ENCODE measurements at regions not wholly inside any gene's neighbourhood (a gene's known extent, or its start where the extent isn't known, plus 50 kb on each side); places are given as distances from the start of the nearest gene placed in this dataset.

DNA sequence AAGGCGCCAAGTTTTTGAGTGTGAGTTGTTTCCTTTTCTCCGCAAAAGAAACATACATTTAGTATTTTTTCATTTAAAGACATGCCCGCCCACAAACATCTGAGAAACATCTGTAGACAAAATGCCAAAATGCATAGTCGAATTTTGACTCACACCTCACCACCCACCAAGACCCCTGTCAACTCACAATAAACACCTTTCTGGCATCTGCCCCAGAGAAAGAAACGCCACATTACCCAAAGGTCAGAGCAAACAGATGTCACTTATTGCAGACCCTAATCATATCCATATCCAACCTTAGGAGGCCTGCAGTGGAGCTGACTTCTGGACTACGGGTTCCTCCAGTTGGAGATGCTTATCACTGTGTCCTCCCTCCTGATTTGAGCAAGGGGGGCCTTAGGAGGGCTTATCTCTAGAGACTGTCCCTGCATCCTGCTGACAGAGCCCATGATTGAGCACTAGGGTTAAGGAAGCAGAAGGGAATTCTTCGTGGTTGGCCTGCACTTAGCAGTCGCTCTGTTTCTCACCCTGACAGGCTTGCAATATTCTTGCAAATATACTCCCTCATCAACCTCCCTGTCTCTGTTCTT is 90.5 kb upstream of the TBX18 start:
- no peaks in the 10 kb centered on the region for H3K36me3 ChIP-seq
- H3K4me3 ChIP-seq = no peak overlapping the region
- TF ChIP-seq EP300 (IDR thresholded peaks at IDR 0.05) (no peak), POLR2AphosphoS5 (IDR thresholded peaks at IDR 0.05) (no peak), POLR2A (IDR thresholded peaks at IDR 0.05) (no peak)
- TF ChIP-seq, protein P1, sequence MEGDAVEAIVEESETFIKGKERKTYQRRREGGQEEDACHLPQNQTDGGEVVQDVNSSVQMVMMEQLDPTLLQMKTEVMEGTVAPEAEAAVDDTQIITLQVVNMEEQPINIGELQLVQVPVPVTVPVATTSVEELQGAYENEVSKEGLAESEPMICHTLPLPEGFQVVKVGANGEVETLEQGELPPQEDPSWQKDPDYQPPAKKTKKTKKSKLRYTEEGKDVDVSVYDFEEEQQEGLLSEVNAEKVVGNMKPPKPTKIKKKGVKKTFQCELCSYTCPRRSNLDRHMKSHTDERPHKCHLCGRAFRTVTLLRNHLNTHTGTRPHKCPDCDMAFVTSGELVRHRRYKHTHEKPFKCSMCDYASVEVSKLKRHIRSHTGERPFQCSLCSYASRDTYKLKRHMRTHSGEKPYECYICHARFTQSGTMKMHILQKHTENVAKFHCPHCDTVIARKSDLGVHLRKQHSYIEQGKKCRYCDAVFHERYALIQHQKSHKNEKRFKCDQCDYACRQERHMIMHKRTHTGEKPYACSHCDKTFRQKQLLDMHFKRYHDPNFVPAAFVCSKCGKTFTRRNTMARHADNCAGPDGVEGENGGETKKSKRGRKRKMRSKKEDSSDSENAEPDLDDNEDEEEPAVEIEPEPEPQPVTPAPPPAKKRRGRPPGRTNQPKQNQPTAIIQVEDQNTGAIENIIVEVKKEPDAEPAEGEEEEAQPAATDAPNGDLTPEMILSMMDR (IDR thresholded peaks at IDR 0.05) = no peak
- H3K27ac ChIP-seq = no peak overlapping the region
- DNase-seq = no peak
- intact Hi-C loops (cut with DNase I) = no loop called here
- H3K27me3 ChIP-seq = no peaks in the 10 kb centered on the region
- H3K4me1 ChIP-seq = no peaks in the 10 kb centered on the region
- H3K9me3 ChIP-seq = no peaks in the 10 kb centered on the region
- 62 to 72% methylated on average over 8 of the region's 8 CpGs for WGBS, 2 donors

GRCh38 chr6:84853901-84854300 is 89.5 kb upstream of the TBX18 start:
- intact Hi-C loops (cut with DNase I) = no loop called here
- Histone ChIP-seq H3K4me1 (no peaks in the 10 kb centered on the region), H3K4me3 (no peak overlapping the region)

GRCh38 chr6:84848960-84849359 is 84.6 kb upstream of the TBX18 start:
- no peaks in the 10 kb centered on the region for H3K36me3 ChIP-seq
- H3K27ac ChIP-seq = no peak overlapping the region
- H3K27me3 ChIP-seq = no peaks in the 10 kb centered on the region
- no peak for DNase-seq
- H3K4me3 ChIP-seq = no peak overlapping the region
- 11 to 51% methylated on average over 1 of the region's 1 CpG for whole genome bisulfite sequencing, 2 donors
- intact Hi-C loops (cut with DNase I) = no loop called here
- no peaks in the 10 kb centered on the region for H3K4me1 ChIP-seq
- no peaks in the 10 kb centered on the region for H3K9me3 ChIP-seq
- TF ChIP-seq POLR2AphosphoS5 (IDR thresholded peaks at IDR 0.05) (no peak), POLR2A (IDR thresholded peaks at IDR 0.05) (no peak), EP300 (IDR thresholded peaks at IDR 0.05) (no peak)
- TF ChIP-seq, protein P1 (IDR thresholded peaks at IDR 0.05) = no peak

More at GRCh38 chr6:84853901-84854300, 89.5 kb upstream of the TBX18 start:
- Histone ChIP-seq H3K27me3 (no peaks in the 10 kb centered on the region), H3K36me3 (no peaks in the 10 kb centered on the region), H3K9me3 (no peaks in the 10 kb centered on the region), H3K27ac (no peak overlapping the region)
- no peak for DNase-seq
- no peak for TF ChIP-seq POLR2AphosphoS5 (IDR thresholded peaks at IDR 0.05)
- no peak for TF ChIP-seq POLR2A (IDR thresholded peaks at IDR 0.05)
- TF ChIP-seq, protein P1 (IDR thresholded peaks at IDR 0.05) = no peak
- TF ChIP-seq EP300 (IDR thresholded peaks at IDR 0.05) = no peak

DNA sequence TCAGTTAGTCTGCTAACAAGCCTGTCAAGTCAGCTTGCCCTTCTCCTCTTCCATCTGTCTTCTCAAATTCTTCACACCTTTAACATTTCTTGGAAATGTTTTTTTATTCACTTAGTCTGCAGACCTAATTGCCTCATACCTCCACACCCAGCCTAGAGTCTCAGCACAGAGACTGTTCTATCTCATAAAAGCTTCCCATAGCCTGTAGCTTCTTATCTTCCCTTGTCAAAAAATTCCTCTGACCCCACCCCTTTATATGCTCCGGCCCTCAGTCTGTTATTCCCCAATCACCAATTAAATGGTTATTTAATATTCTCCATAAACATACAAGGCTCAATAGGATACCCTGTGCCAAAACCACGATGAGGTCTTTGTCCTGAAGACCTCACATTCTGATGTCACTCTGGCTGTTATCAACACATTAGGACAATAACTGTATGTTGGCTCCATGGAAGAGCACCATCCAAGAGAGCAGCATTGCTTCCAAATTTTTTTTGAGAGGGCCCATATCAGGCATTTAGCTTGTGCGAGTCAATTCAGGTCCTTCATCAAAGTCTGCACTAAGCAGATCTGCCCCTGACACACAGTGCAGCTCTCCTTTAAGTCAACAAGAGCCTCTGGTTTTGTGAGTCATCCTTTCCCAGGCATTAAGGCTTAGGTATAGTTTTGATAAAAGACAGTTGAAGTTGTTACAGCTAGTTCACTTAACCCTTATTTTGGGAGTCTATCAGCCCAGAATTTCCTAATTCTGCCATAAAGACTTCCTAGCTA is 83.2 kb upstream of the TBX18 start:
- DNase-seq = no peak
- Histone ChIP-seq H3K4me3 (no peak overlapping the region), H3K36me3 (no peaks in the 10 kb centered on the region), H3K27ac (no peak overlapping the region), H3K9me3 (no peaks in the 10 kb centered on the region), H3K4me1 (no peaks in the 10 kb centered on the region), H3K27me3 (no peaks in the 10 kb centered on the region)
- intact Hi-C loops (cut with DNase I) = no loop called here
- TF ChIP-seq, protein P1 (IDR thresholded peaks at IDR 0.05) = no peak
- no peak for TF ChIP-seq POLR2AphosphoS5 (IDR thresholded peaks at IDR 0.05)
- TF ChIP-seq POLR2A (IDR thresholded peaks at IDR 0.05) = no peak
- TF ChIP-seq EP300 (IDR thresholded peaks at IDR 0.05) = no peak
- WGBS, 2 donors = 55 to 69% methylated on average over 3 of the region's 3 CpGs

All from sigmoid colon (tissue), 6 donors.